Osteocyte (in vitro differentiated cells): ENCODE measurements at regions not wholly inside any gene's neighbourhood (a gene's known extent, or its start where the extent isn't known, plus 50 kb on each side); places are given as distances from the start of the nearest gene placed in this dataset.

Source experiments
- DNase-seq: peaks from one replicate; pipeline ENCODE4 v3.0.0; 2021; ENCODE audit warnings: mixed read lengths; ENCODE audit not compliant: unreplicated experiment; ENCODE audit errors: extremely low spot score
- H3K27ac Mint-ChIP-seq: one replicate; pipeline ENCODE4 v1.8.0; 2021; ENCODE audit warnings: mild to moderate bottlenecking, mixed read lengths; ENCODE audit not compliant: unreplicated experiment
- H3K27me3 Mint-ChIP-seq: one replicate; pipeline ENCODE4 v1.8.0; 2021; ENCODE audit warnings: mixed read lengths; ENCODE audit not compliant: unreplicated experiment
- H3K36me3 Mint-ChIP-seq: one replicate; pipeline ENCODE4 v1.8.0; 2021; ENCODE audit warnings: mixed read lengths; ENCODE audit not compliant: unreplicated experiment
- H3K4me1 Mint-ChIP-seq: one replicate; pipeline ENCODE4 v1.8.0; 2021; ENCODE audit warnings: mixed read lengths; ENCODE audit not compliant: unreplicated experiment
- H3K4me3 Mint-ChIP-seq: one replicate; pipeline ENCODE4 v1.8.0; 2021; ENCODE audit warnings: mild to moderate bottlenecking, moderate library complexity, mixed read lengths; ENCODE audit not compliant: unreplicated experiment
- H3K9me3 Mint-ChIP-seq: one replicate; pipeline ENCODE4 v1.8.0; 2021; ENCODE audit warnings: mixed read lengths; ENCODE audit not compliant: unreplicated experiment
- CTCF ChIP-seq: fragments of 200-600 bp; sonication (generic); IDR thresholded peaks from 2 replicates; pipeline ENCODE4 v1.5.0; 2021; ENCODE audit warnings: antibody characterized with exemption, mild to moderate bottlenecking, moderate library complexity

GRCh38 chr2:217289177-217289906 is 429.5 kb upstream of the TNP1 start:
- no peaks in the 10 kb centered on the region for H3K36me3 Mint-ChIP-seq
- H3K4me1 Mint-ChIP-seq = peaks cover 29% of the 10 kb centered on the region
- no peaks in the 10 kb centered on the region for H3K9me3 Mint-ChIP-seq
- H3K27me3 Mint-ChIP-seq = no peaks in the 10 kb centered on the region
- H3K4me3 Mint-ChIP-seq = no peak overlapping the region
- H3K27ac Mint-ChIP-seq = peak overlapping the region; percentile 20
- no peak for DNase-seq
- no peak for TF ChIP-seq CTCF

- no peak for DNase-seq
- no peak for TF ChIP-seq CTCF
- Mint-ChIP-seq H3K4me3 (no peak overlapping the region), H3K4me1 (peaks cover 35% of the 10 kb centered on the region), H3K27ac (no peak overlapping the region), H3K9me3 (no peaks in the 10 kb centered on the region), H3K27me3 (no peaks in the 10 kb centered on the region), H3K36me3 (no peaks in the 10 kb centered on the region)
Observed at GRCh38 chr2:217288472-217289063, 428.7 kb upstream of the TNP1 start.

- Mint-ChIP-seq H3K27ac (no peak overlapping the region), H3K4me1 (peaks cover 42% of the 10 kb centered on the region), H3K4me3 (no peak overlapping the region), H3K36me3 (no peaks in the 10 kb centered on the region), H3K27me3 (no peaks in the 10 kb centered on the region), H3K9me3 (no peaks in the 10 kb centered on the region)
- no peak for TF ChIP-seq CTCF
- no peak for DNase-seq
Observed at GRCh38 chr2:217286833-217287232, 427.0 kb upstream of the TNP1 start.

- H3K36me3 Mint-ChIP-seq = no peaks in the 10 kb centered on the region
- H3K9me3 Mint-ChIP-seq = no peaks in the 10 kb centered on the region
- TF ChIP-seq CTCF = no peak
- H3K27ac Mint-ChIP-seq = no peak overlapping the region
- DNase-seq = no peak
- peaks cover 43% of the 10 kb centered on the region for H3K4me1 Mint-ChIP-seq
- no peaks in the 10 kb centered on the region for H3K27me3 Mint-ChIP-seq
- no peak overlapping the region for H3K4me3 Mint-ChIP-seq
Observed at GRCh38 chr2:217285926-217286325, 426.1 kb upstream of the TNP1 start.

- Mint-ChIP-seq H3K4me1 (peaks cover 45% of the 10 kb centered on the region), H3K9me3 (no peaks in the 10 kb centered on the region), H3K27me3 (no peaks in the 10 kb centered on the region), H3K4me3 (no peak overlapping the region), H3K27ac (no peak overlapping the region), H3K36me3 (no peaks in the 10 kb centered on the region)
- no peak for DNase-seq
- TF ChIP-seq CTCF = no peak
Observed at GRCh38 chr2:217283460-217283859, 423.6 kb upstream of the TNP1 start.
